ENCODE measurements at regions not wholly inside any gene's neighbourhood (a gene's known extent, or its start where the extent isn't known, plus 50 kb on each side); places are given as distances from the start of the nearest gene placed in this dataset.

GRCh38 chr13:58376775-58377174 is 745.2 kb downstream of the PCDH17 start:
- no peak for TF ChIP-seq POLR2AphosphoS5 (IDR thresholded peaks at IDR 0.05)
- TF ChIP-seq POLR2A (IDR thresholded peaks at IDR 0.05) = no peak

All from prostate gland (tissue), 1 donor.